ENCODE measurements at regions not wholly inside any gene's neighbourhood (a gene's known extent, or its start where the extent isn't known, plus 50 kb on each side); places are given as distances from the start of the nearest gene placed in this dataset.

DNA sequence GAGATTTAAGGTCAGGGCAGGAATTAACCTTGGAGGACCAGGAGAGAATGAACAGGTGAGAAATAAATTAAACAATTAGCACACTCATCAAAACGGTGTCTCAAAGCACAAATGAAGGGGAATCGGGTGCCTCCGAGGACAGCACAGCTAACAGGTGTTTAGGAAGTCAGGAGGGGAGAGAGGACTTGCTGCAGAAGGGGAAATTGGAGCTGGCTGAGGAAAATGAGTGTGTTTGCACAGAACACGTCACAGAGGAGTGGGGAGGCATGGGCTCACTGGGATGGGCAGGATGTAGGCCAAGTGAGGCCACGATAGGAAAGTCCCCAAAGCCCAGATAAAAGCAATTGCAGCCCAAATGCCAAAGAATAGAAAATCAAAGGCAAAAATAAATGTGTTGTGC is 121.7 kb downstream of the ZNF664 start:
- no peaks in the 10 kb centered on the region for H3K27me3 ChIP-seq (ENCODE audit: insufficient read depth, low read length)
- H3K9me3 ChIP-seq (ENCODE audit: control insufficient read depth, low read depth, low read length), result peaks cover 7% of the 10 kb centered on the region
- no peak overlapping the region for H2BK20ac ChIP-seq (ENCODE audit: low read depth, low read length, poor library complexity, severe bottlenecking)
- no peak for DNase-seq
- H3K23me2 ChIP-seq (ENCODE audit: insufficient read length, low read depth, low read length, poor library complexity, severe bottlenecking), result no peaks in the 10 kb centered on the region
- no peak overlapping the region for H3K4me2 ChIP-seq (ENCODE audit: insufficient read depth, insufficient read length, low read length)
- H3K18ac ChIP-seq (ENCODE audit: insufficient read length, low read depth, low read length), result no peak overlapping the region
- H3T11ph ChIP-seq (ENCODE audit: low read length), result no peak overlapping the region
- no peak overlapping the region for H2AFZ ChIP-seq (ENCODE audit: low read length)
- TF ChIP-seq, protein P1, sequence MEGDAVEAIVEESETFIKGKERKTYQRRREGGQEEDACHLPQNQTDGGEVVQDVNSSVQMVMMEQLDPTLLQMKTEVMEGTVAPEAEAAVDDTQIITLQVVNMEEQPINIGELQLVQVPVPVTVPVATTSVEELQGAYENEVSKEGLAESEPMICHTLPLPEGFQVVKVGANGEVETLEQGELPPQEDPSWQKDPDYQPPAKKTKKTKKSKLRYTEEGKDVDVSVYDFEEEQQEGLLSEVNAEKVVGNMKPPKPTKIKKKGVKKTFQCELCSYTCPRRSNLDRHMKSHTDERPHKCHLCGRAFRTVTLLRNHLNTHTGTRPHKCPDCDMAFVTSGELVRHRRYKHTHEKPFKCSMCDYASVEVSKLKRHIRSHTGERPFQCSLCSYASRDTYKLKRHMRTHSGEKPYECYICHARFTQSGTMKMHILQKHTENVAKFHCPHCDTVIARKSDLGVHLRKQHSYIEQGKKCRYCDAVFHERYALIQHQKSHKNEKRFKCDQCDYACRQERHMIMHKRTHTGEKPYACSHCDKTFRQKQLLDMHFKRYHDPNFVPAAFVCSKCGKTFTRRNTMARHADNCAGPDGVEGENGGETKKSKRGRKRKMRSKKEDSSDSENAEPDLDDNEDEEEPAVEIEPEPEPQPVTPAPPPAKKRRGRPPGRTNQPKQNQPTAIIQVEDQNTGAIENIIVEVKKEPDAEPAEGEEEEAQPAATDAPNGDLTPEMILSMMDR (conservative IDR thresholded peaks at IDR 0.05), result no peak
- no peaks in the 10 kb centered on the region for H3K79me1 ChIP-seq (ENCODE audit: insufficient read depth, low read depth, low read length, poor library complexity, severe bottlenecking)
- H4K91ac ChIP-seq (ENCODE audit: insufficient read length, low read depth, low read length), result no peak overlapping the region
- H2BK15ac ChIP-seq (ENCODE audit: low read depth, low read length), result no peak overlapping the region
- no peak overlapping the region for H3K4ac ChIP-seq (ENCODE audit: low read depth, low read length)
- no peak overlapping the region for H4K5ac ChIP-seq (ENCODE audit: insufficient read length, low read depth, low read length)
- no peaks in the 10 kb centered on the region; the same call in 1 of the 2 replicates for H3K4me1 ChIP-seq (ENCODE audit: insufficient read depth, low read length)
- H2BK12ac ChIP-seq (ENCODE audit: insufficient read length, low read depth, low read length), result no peak overlapping the region
- Mint-ChIP-seq H3K4me3 (no peak overlapping the region), H3K36me3 (ENCODE audit: insufficient read depth in 1 of 3, low read depth in 3 of 3) (no peaks in the 10 kb centered on the region), H3K27ac (no peak overlapping the region), H3K9me3 (peaks cover 0 to 2% of the 10 kb centered on the region in 2 experiments; a peak in 1 of 5 replicates), H3K27me3 (ENCODE audit: low read depth) (peaks cover 20% of the 10 kb centered on the region), H3K4me1 (peaks cover 11 to 22% of the 10 kb centered on the region in 2 experiments)
- no peak overlapping the region for H3K56ac ChIP-seq (ENCODE audit: insufficient read length, low read depth, low read length)
- no CpG with 5 or more reads among the region's 5 CpGs for WGBS (ENCODE audit: extremely low coverage, insufficient read length, low lambda C conversion rate)
- H2BK5ac ChIP-seq (ENCODE audit: insufficient read length, low read length), result no peak overlapping the region
- H3K79me2 ChIP-seq (ENCODE audit: insufficient read depth, low read length), result no peaks in the 10 kb centered on the region
- H3K23ac ChIP-seq (ENCODE audit: insufficient read length, low read depth, low read length), result no peak overlapping the region
- no peak overlapping the region for H3K9ac ChIP-seq (ENCODE audit: extremely low read depth, insufficient read length, low read length)
- no peaks in the 10 kb centered on the region for H4K20me1 ChIP-seq (ENCODE audit: control insufficient read depth, insufficient read depth, insufficient read length)
- no peak overlapping the region for H2AK5ac ChIP-seq (ENCODE audit: insufficient read length, low read length)
- no peak overlapping the region for H3K14ac ChIP-seq (ENCODE audit: insufficient read depth, low read length)
- no peak overlapping the region for H2BK120ac ChIP-seq (ENCODE audit: low read depth, low read length, poor library complexity, severe bottlenecking)
- no peak overlapping the region for H3K27ac ChIP-seq (ENCODE audit: insufficient read length, low read depth, low read length)
- H4K8ac ChIP-seq (replicated peaks; ENCODE audit: insufficient read length, low read depth, low read length), result no peak overlapping the region

Data from H9 (cell line).